CD4-positive, alpha-beta memory T cell (primary cell): ENCODE measurements at regions not wholly inside any gene's neighbourhood (a gene's known extent, or its start where the extent isn't known, plus 50 kb on each side); places are given as distances from the start of the nearest gene placed in this dataset.
"Not testable (repeated sequence)": the region's sequence is repeated elsewhere in the genome, so short reads cannot be mapped to it uniquely, and the experiment has no call there.

Source experiments
- CTCF ChIA-PET: fragments of 350-600 bp; sonication (Branson Sonifier 250); formaldehyde crosslinking; loops from one replicate; lab custom pipeline; 2021; ENCODE audit warnings: inconsistent platforms; ENCODE audit not compliant: partially characterized antibody; lab: Charles Lee
- POLR2A ChIA-PET: fragments of 350-600 bp; sonication (Branson Sonifier 250); formaldehyde crosslinking; loops from one replicate; lab custom pipeline; 2021; ENCODE audit not compliant: partially characterized antibody; lab: Charles Lee
- DNase-seq, 5 donors: peaks; one replicate each; pipeline versions ENCODE4 v3.0.0 to v3.0.0-alpha.2; 2020 to 2022; ENCODE audit warnings: mixed read lengths in 1 of 5
- H3K27ac ChIP-seq: one replicate; pipeline ENCODE4 v1.7.0; 2013; ENCODE audit warnings: low read depth, low read length
- H3K27me3 ChIP-seq: 2 replicates; pipeline ENCODE4 v1.7.0; 2013; ENCODE audit warnings: mild to moderate bottlenecking, low read length, moderate library complexity; ENCODE audit not compliant: insufficient read depth
- H3K36me3 ChIP-seq: 2 replicates; pipeline ENCODE4 v1.7.0; 2013; ENCODE audit warnings: mild to moderate bottlenecking, low read length, moderate library complexity; ENCODE audit not compliant: insufficient read depth
- H3K4me1 ChIP-seq: 2 replicates; pipeline ENCODE4 v1.7.0; 2013; ENCODE audit warnings: mild to moderate bottlenecking, low read length, moderate library complexity; ENCODE audit not compliant: insufficient read depth
- H3K4me3 ChIP-seq, 2 donors: one replicate each; pipeline ENCODE4 v1.7.0; 2013; ENCODE audit warnings: low read length in 2 of 2, mild to moderate bottlenecking in 1 of 2
- H3K9me3 ChIP-seq, 2 donors: one replicate each; pipeline ENCODE4 v1.7.0; 2013; ENCODE audit warnings: low read length in 2 of 2, control low read depth in 1 of 2; ENCODE audit not compliant: control insufficient read depth in 1 of 2
- H3K27ac Mint-ChIP-seq, 7 donors: one replicate each; pipeline ENCODE4 v1.8.0; 2020 to 2021; ENCODE audit warnings: mixed read lengths in 7 of 7, mild to moderate bottlenecking in 6 of 7, inconsistent platforms in 3 of 7, moderate library complexity in 3 of 7
- H3K27me3 Mint-ChIP-seq, 2 donors: one replicate each; pipeline ENCODE4 v1.8.0; 2020 to 2021; ENCODE audit warnings: mixed read lengths in 2 of 2
- H3K36me3 Mint-ChIP-seq, 2 donors: one replicate each; pipeline ENCODE4 v1.8.0; 2020 to 2021; ENCODE audit warnings: mixed read lengths in 2 of 2, inconsistent platforms in 1 of 2, mild to moderate bottlenecking in 1 of 2
- H3K4me1 Mint-ChIP-seq, 4 donors: one replicate each; pipeline ENCODE4 v1.8.0; 2020 to 2021; ENCODE audit warnings: mixed read lengths in 4 of 4, mild to moderate bottlenecking in 1 of 4
- H3K4me3 Mint-ChIP-seq, 8 donors: one replicate each; pipeline ENCODE4 v1.8.0; 2020 to 2021; ENCODE audit warnings: mixed read lengths in 8 of 8, mild to moderate bottlenecking in 7 of 8, moderate library complexity in 6 of 8, inconsistent platforms in 3 of 8
- H3K9me3 Mint-ChIP-seq, 8 donors: one replicate each; pipeline ENCODE4 v1.8.0; 2020 to 2021; ENCODE audit warnings: mixed read lengths in 8 of 8, mild to moderate bottlenecking in 5 of 8, inconsistent platforms in 3 of 8, moderate library complexity in 1 of 8
- intact Hi-C: fragments of 100-400 bp; cut with micrococcal nuclease; formaldehyde crosslinking; loops from one replicate; pipeline ENCODE4 v1.15.1; 2023

DNA sequence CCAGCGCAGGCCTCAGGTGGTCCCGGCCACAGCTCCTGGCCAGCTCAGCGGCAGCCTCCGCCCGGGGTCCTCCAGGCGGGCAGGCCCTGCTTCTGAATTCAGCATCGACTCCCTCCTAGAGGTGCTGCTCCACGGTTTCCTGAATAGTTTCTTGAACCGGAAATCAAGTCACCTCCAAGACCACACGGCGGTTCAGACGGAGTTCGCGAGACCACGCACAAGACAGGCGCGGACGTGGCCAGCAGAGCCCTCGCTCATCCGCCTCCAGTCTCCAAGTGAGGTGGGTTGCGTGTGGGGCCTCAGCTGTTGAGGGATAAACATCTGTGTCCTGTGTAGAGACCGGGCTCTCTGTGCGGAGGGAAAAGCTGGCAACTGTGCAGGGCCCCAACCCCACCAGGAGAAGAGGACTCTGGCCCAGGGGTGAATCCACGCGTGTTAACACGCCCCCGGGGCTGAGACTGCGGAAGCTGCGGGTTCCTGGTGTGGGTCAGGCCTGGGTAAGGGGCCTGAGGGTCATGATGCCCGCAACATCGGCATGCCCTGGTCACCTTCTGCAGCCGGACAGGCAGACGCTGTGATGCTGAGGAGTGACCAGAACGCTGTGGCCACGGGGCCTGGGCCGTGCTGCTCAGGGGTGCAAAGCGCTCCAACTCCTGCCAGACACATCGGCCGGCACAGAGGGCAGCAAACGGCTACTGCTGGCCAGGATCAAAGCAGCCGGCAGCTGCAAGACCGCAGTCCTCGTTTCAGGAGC lies 55.0 kb upstream of the METRNL start:
- CTCF ChIA-PET = no interaction called here
- H3K4me3 Mint-ChIP-seq = peak overlapping the region in 2 of 8 donors; percentile 13 to 52
- no peak for DNase-seq

GRCh38 chr17:83025636-83026280 lies 53.7 kb upstream of the METRNL start:
- DNase-seq = no peak
- POLR2A ChIA-PET = no interaction called here
- H3K36me3 ChIP-seq = no peaks in the 10 kb centered on the region

More for the DNA sequence above, 55.0 kb upstream of the METRNL start:
- Mint-ChIP-seq H3K36me3 (peaks cover 4 to 7% of the 10 kb centered on the region in 2 donors), H3K9me3 (no peaks in the 10 kb centered on the region), H3K4me1 (peaks cover 7 to 21% (median 9%) of the 10 kb centered on the region in 4 donors), H3K27me3 (no peaks in the 10 kb centered on the region), H3K27ac (peak overlapping the region in 1 of 7 donors; percentile 15)
- POLR2A ChIA-PET = no interaction called here
- H3K4me1 ChIP-seq = no peaks in the 10 kb centered on the region
- H3K27me3 ChIP-seq = no peaks in the 10 kb centered on the region
- H3K36me3 ChIP-seq = no peaks in the 10 kb centered on the region
- no peak overlapping the region for H3K27ac ChIP-seq
- no peaks in the 10 kb centered on the region for H3K9me3 ChIP-seq
- H3K4me3 ChIP-seq = no peak overlapping the region
- intact Hi-C loops = no loop called here

GRCh38 chr17:83026311-83026811 lies 53.0 kb upstream of the METRNL start:
- H3K4me3 ChIP-seq = no peak overlapping the region
- no peaks in the 10 kb centered on the region for H3K4me1 ChIP-seq
- no peaks in the 10 kb centered on the region for H3K36me3 ChIP-seq
- Mint-ChIP-seq H3K27me3 (no peaks in the 10 kb centered on the region), H3K4me3 (no peak overlapping the region), H3K27ac (peak overlapping the region in 2 of 7 donors; percentile 22 to 60), H3K4me1 (peaks cover 7 to 21% (median 9%) of the 10 kb centered on the region in 4 donors), H3K9me3 (no peaks in the 10 kb centered on the region), H3K36me3 (peaks cover 7% of the 10 kb centered on the region in 2 donors)
- H3K9me3 ChIP-seq = no peaks in the 10 kb centered on the region
- H3K27ac ChIP-seq = no peak overlapping the region
- ChIA-PET CTCF (no interaction called here), POLR2A (no interaction called here)
- no peak for DNase-seq
- no peaks in the 10 kb centered on the region for H3K27me3 ChIP-seq
- intact Hi-C loops = no loop called here

More at GRCh38 chr17:83025636-83026280, 53.7 kb upstream of the METRNL start:
- CTCF ChIA-PET = no interaction called here
- intact Hi-C loops = no loop called here
- peak overlapping the region in 3 of 7 donors; percentile 22 to 36 (median 25) for H3K27ac Mint-ChIP-seq
- H3K4me3 Mint-ChIP-seq = no peak overlapping the region
- Histone ChIP-seq H3K27me3 (no peaks in the 10 kb centered on the region), H3K9me3 (no peaks in the 10 kb centered on the region), H3K27ac (no peak overlapping the region), H3K4me1 (no peaks in the 10 kb centered on the region), H3K4me3 (no peak overlapping the region)
- H3K27me3 Mint-ChIP-seq = no peaks in the 10 kb centered on the region
- no peaks in the 10 kb centered on the region for H3K9me3 Mint-ChIP-seq
- H3K36me3 Mint-ChIP-seq = peaks cover 7% of the 10 kb centered on the region in 2 donors
- peaks cover 7 to 21% (median 9%) of the 10 kb centered on the region in 4 donors for H3K4me1 Mint-ChIP-seq

DNA sequence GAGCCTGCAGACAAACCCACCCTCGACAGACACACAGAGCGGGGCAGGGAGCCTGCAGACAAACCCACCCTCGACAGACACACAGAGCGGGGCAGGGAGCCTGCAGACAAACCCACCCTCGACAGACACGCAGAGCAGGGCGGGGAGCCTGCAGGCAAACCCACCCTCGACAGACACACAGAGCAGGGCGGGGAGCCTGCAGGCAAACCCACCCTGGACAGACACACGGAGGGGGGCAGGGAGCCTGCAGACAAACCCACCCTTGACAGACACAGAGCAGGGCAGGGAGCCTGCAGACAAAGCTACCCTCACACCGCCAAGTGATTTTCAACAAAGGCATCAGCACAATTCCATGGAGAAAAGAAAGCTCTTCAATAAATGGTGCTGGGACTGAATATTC lies 52.5 kb upstream of the METRNL start:
- H3K27me3 ChIP-seq, H3K9me3 ChIP-seq, H3K4me3 Mint-ChIP-seq, POLR2A ChIA-PET, H3K27me3 Mint-ChIP-seq, intact Hi-C loops, H3K27ac Mint-ChIP-seq, H3K9me3 Mint-ChIP-seq, CTCF ChIA-PET, DNase-seq, H3K4me3 ChIP-seq, H3K4me1 ChIP-seq, H3K27ac ChIP-seq, H3K36me3 ChIP-seq: not testable (repeated sequence)
- Mint-ChIP-seq H3K36me3 (peaks cover 7 to 12% of the 10 kb centered on the region in 2 donors), H3K4me1 (peaks cover 7 to 21% (median 9%) of the 10 kb centered on the region in 4 donors)

- H3K9me3 ChIP-seq = no peaks in the 10 kb centered on the region
- no peak for DNase-seq
- no peaks in the 10 kb centered on the region for H3K27me3 ChIP-seq
- Mint-ChIP-seq H3K27me3 (no peaks in the 10 kb centered on the region), H3K9me3 (no peaks in the 10 kb centered on the region), H3K4me1 (peaks cover 7 to 16% (median 8%) of the 10 kb centered on the region in 4 donors), H3K4me3 (no peak overlapping the region), H3K36me3 (peaks cover 9 to 17% of the 10 kb centered on the region in 2 donors), H3K27ac (no peak overlapping the region)
- POLR2A ChIA-PET = no interaction called here
- intact Hi-C loops = no loop called here
- CTCF ChIA-PET = no interaction called here
- no peaks in the 10 kb centered on the region for H3K36me3 ChIP-seq
- H3K4me3 ChIP-seq = no peak overlapping the region
- H3K27ac ChIP-seq = no peak overlapping the region
- no peaks in the 10 kb centered on the region for H3K4me1 ChIP-seq
Measured at GRCh38 chr17:83028851-83029250, 50.6 kb upstream of the METRNL start.

DNA sequence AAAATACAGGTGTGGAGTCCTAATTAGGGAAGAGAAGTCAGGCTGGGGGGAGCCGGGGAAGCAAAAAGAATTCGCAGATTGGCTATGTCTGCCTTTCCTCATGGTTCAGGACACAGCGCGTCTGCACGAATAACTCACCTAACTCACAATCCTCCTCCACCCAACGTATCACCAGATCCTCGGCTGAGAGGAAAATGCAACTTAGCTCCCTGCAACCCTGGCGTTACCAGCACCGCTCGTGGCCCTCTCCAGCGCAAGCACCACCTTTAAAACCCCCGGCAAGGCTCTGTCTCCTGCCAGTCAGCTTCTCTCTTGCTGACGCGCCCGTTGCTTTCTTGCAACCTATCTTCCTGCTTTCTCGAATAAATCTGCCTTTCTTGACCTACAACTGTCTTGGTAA lies 49.8 kb upstream of the METRNL start:
- H3K27me3 Mint-ChIP-seq = no peaks in the 10 kb centered on the region
- peaks cover 9 to 23% of the 10 kb centered on the region in 2 donors for H3K36me3 Mint-ChIP-seq
- Histone ChIP-seq H3K9me3 (no peaks in the 10 kb centered on the region), H3K36me3 (no peaks in the 10 kb centered on the region), H3K4me1 (no peaks in the 10 kb centered on the region), H3K27me3 (no peaks in the 10 kb centered on the region), H3K27ac (no peak overlapping the region), H3K4me3 (no peak overlapping the region)
- intact Hi-C loops = no loop called here
- no peak overlapping the region for H3K4me3 Mint-ChIP-seq
- no peak overlapping the region for H3K27ac Mint-ChIP-seq
- DNase-seq = no peak
- POLR2A ChIA-PET = no interaction called here
- H3K9me3 Mint-ChIP-seq = no peaks in the 10 kb centered on the region
- CTCF ChIA-PET = no interaction called here
- peaks cover 3 to 9% (median 8%) of the 10 kb centered on the region in 4 donors for H3K4me1 Mint-ChIP-seq
